Keratinocyte (primary cell): ENCODE measurements at regions not wholly inside any gene's neighbourhood (a gene's known extent, or its start where the extent isn't known, plus 50 kb on each side); places are given as distances from the start of the nearest gene placed in this dataset.

Source experiments
- DNase-seq: peaks from one replicate; pipeline ENCODE4 v3.0.0-alpha.2; 2011; ENCODE audit warnings: low read depth, missing footprints, low spot score
- FAIRE-seq: peaks from 2 replicates; lab custom pipeline; 2011; peaks lifted over from hg19 to GRCh38; lab: Jason Lieb, UNC
- H2AFZ ChIP-seq: 2 replicates; pipeline ENCODE4 v1.6.0; 2012; ENCODE audit warnings: low read length, control low read depth, inconsistent platforms; ENCODE audit not compliant: control insufficient read depth
- H3K27ac ChIP-seq: 2 replicates; pipeline ENCODE4 v1.5.1; 2011; ENCODE audit warnings: low read length; ENCODE audit not compliant: control insufficient read depth, insufficient read depth
- H3K27me3 ChIP-seq: 3 replicates; pipeline ENCODE4 v1.6.0; 2011; ENCODE audit warnings: low read length; ENCODE audit not compliant: control insufficient read depth, insufficient read depth; ENCODE audit errors: extremely low read depth
- H3K36me3 ChIP-seq, 2 experiments: 2 replicates in 1 of 2; 3 replicates in 1 of 2; pipeline ENCODE4 v1.5.1; 2011; ENCODE audit warnings: low read length in 2 of 2, mild to moderate bottlenecking in 1 of 2; ENCODE audit not compliant: control insufficient read depth in 2 of 2, insufficient read depth in 2 of 2; ENCODE audit errors: extremely low read depth in 1 of 2
- H3K4me1 ChIP-seq: 3 replicates; pipeline ENCODE4 v1.5.1; 2011; ENCODE audit warnings: low read length; ENCODE audit not compliant: control insufficient read depth, insufficient read depth; ENCODE audit errors: extremely low read depth
- H3K4me2 ChIP-seq: 3 replicates; pipeline ENCODE4 v1.6.0; 2011; ENCODE audit warnings: low read depth, low read length; ENCODE audit not compliant: control insufficient read depth, insufficient read depth; ENCODE audit errors: extremely low read depth
- H3K4me3 ChIP-seq, 3 experiments: fragments of 200-600 bp in 1 of 3; sonication (generic) in 1 of 3; 2 replicates in 2 of 3; 3 replicates in 1 of 3; pipeline ENCODE4 v1.5.1; 2011 to 2016; ENCODE audit warnings: low read length in 3 of 3, mild to moderate bottlenecking in 3 of 3, control low read depth in 2 of 3, inconsistent platforms in 1 of 3, low read depth in 1 of 3, mixed read lengths in 1 of 3, mixed run types in 1 of 3, moderate library complexity in 1 of 3; ENCODE audit not compliant: control insufficient read depth in 2 of 3, insufficient read depth in 2 of 3; ENCODE audit errors: extremely low read depth in 1 of 3
- H3K79me2 ChIP-seq: 2 replicates; pipeline ENCODE4 v1.6.0; 2012; ENCODE audit warnings: low read length; ENCODE audit not compliant: control insufficient read depth, insufficient read depth
- H3K9ac ChIP-seq: 3 replicates; pipeline ENCODE4 v1.6.0; 2011; ENCODE audit warnings: low read length; ENCODE audit not compliant: control insufficient read depth, insufficient read depth; ENCODE audit errors: extremely low read depth
- H3K9me1 ChIP-seq: 3 replicates; pipeline ENCODE4 v1.6.0; 2011; ENCODE audit warnings: low read length; ENCODE audit not compliant: control insufficient read depth, insufficient read depth; ENCODE audit errors: extremely low read depth
- H3K9me3 ChIP-seq: 2 replicates; pipeline ENCODE4 v1.5.1; 2012; ENCODE audit warnings: low read depth, low read length; ENCODE audit not compliant: control insufficient read depth
- H4K20me1 ChIP-seq: 3 replicates; pipeline ENCODE4 v1.6.0; 2011; ENCODE audit warnings: low read length; ENCODE audit not compliant: control insufficient read depth, insufficient read depth; ENCODE audit errors: extremely low read depth
- CTCF ChIP-seq, 3 experiments: IDR thresholded peaks in 1 of 3; conservative IDR thresholded peaks in 1 of 3; optimal IDR thresholded peaks in 1 of 3; 2 replicates in 2 of 3; 3 replicates in 1 of 3; pipeline versions ENCODE3 to v1.5.1; 2011; ENCODE audit warnings: low read length in 3 of 3, mild to moderate bottlenecking in 3 of 3, moderate library complexity in 2 of 3, control low read depth in 1 of 3, inconsistent platforms in 1 of 3; ENCODE audit not compliant: insufficient read depth in 2 of 3; ENCODE audit errors: extremely low read depth in 1 of 3
- EZH2 ChIP-seq: IDR thresholded peaks from one replicate; pipeline ENCODE4 v1.6.1; 2012; ENCODE audit warnings: inconsistent platforms, mild to moderate bottlenecking, low read length, moderate library complexity
- dilution Hi-C: fragments of 300-500 bp; cut with MboI; formaldehyde crosslinking; loops from one replicate; pipeline ENCODE4 v1.7.0; 2020; ENCODE audit warnings: low sequenced_read_pairs; ENCODE audit not compliant: extremely low pct_ligation_motif_present

DNA sequence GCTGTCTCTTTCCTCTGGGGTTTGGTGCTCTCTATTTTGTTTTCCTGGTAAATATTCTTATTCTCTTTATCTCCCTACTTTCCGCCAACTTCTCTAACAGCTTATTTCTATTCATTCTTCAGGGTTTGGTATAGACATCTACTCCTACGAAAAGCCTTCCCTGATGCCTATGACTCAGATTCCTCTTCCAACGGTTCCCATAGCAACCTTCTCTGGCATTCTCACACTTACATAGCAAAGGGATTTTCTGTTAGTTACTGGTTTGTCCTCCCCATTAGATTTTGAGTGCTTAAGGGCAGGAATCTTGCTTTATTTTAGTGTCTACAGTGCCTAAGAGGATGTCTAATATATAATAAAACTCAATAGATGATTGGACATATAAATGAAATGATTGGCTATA lies 407.6 kb upstream of the DEPDC1 start:
- no peaks in the 10 kb centered on the region for H3K4me1 ChIP-seq
- H3K27me3 ChIP-seq = no peaks in the 10 kb centered on the region
- H2AFZ ChIP-seq = no peak overlapping the region
- H3K4me2 ChIP-seq = no peak overlapping the region
- FAIRE-seq = no peak
- no peak overlapping the region for H3K9ac ChIP-seq
- H3K4me3 ChIP-seq = no peak overlapping the region
- TF ChIP-seq EZH2 (no peak), CTCF (optimal IDR thresholded peaks at IDR 0.05 in 1 of 3, IDR thresholded peaks at IDR 0.05 in 1 of 3, conservative IDR thresholded peaks at IDR 0.05 in 1 of 3; ENCODE audit: extremely low read depth in 1 of 3, insufficient read depth in 2 of 3, low read length in 3 of 3) (no peak)
- no peaks in the 10 kb centered on the region for H3K79me2 ChIP-seq
- no peak for DNase-seq
- no peaks in the 10 kb centered on the region for H3K9me1 ChIP-seq
- dilution Hi-C loops = no loop called here
- no peaks in the 10 kb centered on the region for H3K9me3 ChIP-seq
- no peak overlapping the region for H3K27ac ChIP-seq
- no peaks in the 10 kb centered on the region for H3K36me3 ChIP-seq
- no peaks in the 10 kb centered on the region for H4K20me1 ChIP-seq

DNA sequence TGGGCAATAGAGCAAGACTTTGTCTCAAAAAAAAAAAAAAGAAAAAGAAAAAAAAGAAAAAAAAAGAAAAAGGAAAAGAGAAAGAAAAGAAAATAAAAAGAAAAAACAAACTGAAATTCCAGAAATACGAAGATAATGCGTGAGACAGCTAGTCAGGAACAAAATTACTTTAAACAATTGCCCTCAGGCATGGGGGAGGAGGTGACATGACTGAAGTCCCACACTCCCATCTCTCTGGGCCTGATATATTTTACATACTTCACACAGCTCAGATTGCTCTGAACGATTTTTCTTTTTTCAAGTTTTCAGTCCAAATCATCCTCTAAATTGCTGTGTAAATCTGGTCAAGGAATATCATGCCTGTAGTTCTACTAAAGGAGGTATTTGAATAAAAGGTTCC lies 409.5 kb upstream of the DEPDC1 start:
- TF ChIP-seq EZH2 (no peak), CTCF (optimal IDR thresholded peaks at IDR 0.05 in 1 of 3, IDR thresholded peaks at IDR 0.05 in 1 of 3, conservative IDR thresholded peaks at IDR 0.05 in 1 of 3; ENCODE audit: extremely low read depth in 1 of 3, insufficient read depth in 2 of 3, low read length in 3 of 3) (no peak)
- no peak overlapping the region for H3K9ac ChIP-seq
- H4K20me1 ChIP-seq = no peaks in the 10 kb centered on the region
- no peaks in the 10 kb centered on the region for H3K9me3 ChIP-seq
- no peak for DNase-seq
- H3K4me3 ChIP-seq = no peak overlapping the region
- no peaks in the 10 kb centered on the region for H3K4me1 ChIP-seq
- no peak overlapping the region for H3K27ac ChIP-seq
- dilution Hi-C loops = no loop called here
- H3K9me1 ChIP-seq = no peaks in the 10 kb centered on the region
- FAIRE-seq = no peak
- no peak overlapping the region for H3K4me2 ChIP-seq
- no peaks in the 10 kb centered on the region for H3K36me3 ChIP-seq
- H3K79me2 ChIP-seq = no peaks in the 10 kb centered on the region
- no peaks in the 10 kb centered on the region for H3K27me3 ChIP-seq
- no peak overlapping the region for H2AFZ ChIP-seq
